GM19324 (cell line): ENCODE measurements at regions not wholly inside any gene's neighbourhood (a gene's known extent, or its start where the extent isn't known, plus 50 kb on each side); places are given as distances from the start of the nearest gene placed in this dataset.

Experiments used
- ATAC-seq: cut with Tn5 transposase; IDR thresholded peaks from one replicate; pipeline ENCODE4 v1.9.1; 2021; ENCODE audit warnings: mild to moderate bottlenecking, moderate library complexity; ENCODE audit not compliant: unreplicated experiment, low FRiP score

DNA sequence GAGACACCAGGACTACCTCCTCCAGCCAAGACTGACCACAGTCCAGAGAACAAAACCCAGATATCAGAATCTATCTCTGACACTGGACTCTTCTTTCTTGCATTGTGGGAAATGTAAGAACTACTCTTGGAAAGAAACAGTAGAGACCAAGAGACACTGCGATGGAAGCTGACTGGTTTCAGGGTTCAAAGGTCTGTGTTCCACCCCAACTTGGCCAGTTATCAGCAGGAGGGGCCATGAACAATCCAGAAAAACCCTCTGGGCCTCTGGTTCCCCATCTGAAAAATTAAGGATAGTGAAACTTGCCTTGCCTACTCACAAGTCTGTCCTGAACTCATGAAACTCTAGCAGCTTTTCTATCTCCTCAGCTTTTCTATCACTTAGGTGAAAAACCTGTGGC lies 166.5 kb downstream of the SUCLG1 start:
- ATAC-seq = no peak

DNA sequence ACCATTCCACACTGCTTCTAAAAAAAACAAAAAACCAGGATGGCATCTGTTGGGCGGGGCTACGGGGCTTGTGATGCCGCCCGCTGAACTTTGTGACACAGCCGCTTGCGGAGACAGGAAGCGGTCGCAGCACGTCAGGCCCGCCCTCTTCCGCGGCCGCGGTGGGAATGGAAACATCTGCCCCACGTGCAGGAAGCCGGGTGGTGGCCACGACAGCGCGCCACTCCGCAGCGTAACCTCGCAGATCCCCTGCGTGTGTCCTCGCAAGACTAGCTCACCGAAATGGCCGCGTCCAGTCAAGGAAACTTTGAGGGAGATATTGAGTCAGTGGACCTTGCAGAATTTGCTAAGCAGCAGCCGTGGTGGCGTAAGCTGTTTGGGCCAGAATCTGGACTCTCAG lies 168.5 kb downstream of the SUCLG1 start:
- no peak for ATAC-seq

DNA sequence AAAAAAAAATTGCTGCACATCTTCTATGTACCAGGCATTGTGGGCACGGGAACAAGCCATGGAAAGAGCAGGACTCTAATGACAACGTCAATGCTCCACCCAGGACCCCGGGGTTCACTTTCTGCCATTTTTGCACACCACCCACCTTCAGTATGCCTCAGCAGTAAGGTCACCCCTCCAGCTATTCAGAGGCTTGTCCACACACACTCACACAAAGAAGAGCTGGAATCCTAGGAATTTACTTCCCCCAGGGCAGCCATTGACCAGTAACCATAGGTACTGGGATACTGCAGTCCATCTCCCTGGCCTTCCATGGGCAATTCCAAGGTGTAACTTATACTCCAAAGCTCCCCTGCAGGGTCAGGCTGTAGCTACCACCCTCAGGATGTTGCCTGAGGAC lies 170.8 kb downstream of the SUCLG1 start:
- ATAC-seq = no peak

DNA sequence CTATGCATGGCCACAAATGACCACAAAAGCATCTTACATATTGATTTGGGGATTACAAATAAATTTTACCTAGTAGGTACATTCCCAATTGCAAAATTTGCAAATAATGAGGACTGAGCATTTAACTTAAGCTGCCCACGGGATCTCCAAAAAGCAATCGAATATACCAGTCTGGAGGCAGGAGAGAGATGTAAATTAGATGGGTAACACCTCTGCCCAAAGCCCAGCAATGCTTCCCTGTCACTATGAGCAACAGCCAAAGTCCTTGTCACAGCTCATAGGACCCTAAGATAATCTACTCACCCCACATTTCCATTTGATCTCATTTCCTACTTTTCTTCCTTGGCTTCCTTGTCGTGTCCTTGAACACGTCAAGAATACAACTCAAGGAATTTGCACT lies 172.2 kb downstream of the SUCLG1 start:
- no peak for ATAC-seq

DNA sequence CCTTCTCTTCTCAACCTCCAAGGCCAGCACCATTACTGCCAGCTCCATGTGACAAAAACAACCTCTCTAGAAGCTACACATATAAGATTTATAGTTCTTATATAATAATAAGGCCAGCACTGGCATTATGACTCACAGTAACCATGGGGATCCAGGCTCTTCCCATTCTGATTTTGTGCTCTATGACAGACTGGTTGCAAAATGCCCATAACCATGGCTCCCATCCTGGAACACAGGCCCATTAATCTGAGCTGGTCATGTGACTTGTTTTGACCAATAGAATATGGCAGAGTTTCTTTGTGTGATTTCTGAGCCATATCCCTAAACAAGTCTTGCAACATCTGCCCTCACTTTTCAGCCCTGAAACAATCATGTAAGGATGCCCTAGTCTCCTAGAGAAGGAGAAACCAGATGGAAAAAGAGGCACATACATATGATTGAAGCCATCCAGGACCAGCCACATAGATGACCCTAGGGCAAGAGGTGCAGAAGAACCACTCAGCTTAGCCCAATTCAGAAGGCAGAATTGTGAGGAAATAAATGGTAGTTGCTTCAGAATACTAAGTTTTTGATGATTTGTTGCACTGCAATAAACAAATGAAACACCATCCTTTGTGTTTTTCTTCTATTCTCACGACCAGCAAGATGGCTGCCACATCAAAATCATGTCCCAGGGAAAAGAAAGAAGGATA lies 173.9 kb downstream of the SUCLG1 start:
- ATAC-seq = no peak

DNA sequence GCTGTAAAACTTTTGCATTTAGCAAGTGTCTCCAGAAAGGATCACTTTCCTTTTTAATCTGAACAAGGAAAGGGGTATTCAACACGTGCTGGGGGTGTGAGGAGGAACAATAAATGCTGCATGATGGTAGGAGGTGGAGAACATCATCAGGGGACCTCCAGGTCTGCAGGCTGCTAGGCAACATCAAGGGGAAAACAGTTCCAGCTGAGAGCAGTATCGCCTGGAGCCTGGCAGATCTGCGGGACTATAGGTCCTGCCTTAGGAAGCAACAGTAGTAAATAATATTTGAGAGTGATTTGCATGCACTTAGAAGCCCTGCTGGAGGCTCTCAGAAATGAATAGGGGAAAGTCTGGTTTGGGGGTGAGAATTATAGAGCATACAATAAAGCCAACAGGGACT lies 175.6 kb downstream of the SUCLG1 start:
- no peak for ATAC-seq

DNA sequence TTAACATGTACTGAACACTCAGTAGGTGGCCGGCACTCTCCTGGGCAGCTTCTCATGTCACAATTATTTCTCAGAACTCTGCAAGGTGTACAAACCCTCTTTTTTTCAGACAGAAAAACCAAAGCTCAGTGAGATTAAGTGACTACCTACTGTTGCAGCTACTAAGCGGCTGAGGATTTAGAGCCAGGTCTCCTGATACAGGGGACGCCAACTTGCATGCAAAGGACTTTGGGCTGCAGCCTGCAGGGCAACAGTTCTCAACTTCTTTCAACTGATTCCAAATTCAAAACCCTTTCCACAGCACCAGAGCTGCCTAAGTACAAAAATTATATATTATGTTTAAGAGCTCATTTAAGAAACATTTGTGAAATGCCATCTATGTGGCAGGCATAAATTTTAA lies 177.6 kb downstream of the SUCLG1 start:
- ATAC-seq = no peak

DNA sequence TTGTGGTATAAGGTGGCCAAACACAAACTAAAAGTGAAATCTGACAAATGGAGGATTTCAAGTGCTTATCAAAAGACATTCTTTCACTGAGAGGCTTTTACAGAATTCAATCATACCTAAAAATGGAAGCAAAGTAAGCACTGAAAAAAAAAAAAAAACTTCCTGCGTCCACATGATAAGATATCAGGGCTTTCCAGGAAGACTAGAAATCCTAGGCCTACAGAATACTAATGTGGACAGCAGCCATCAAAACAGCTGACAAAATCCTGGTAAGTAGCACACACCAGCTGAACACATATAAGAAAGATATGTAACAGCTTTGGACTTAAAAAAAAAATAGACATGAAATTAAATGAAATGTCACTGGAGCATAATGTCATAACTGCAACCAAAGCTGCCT lies 178.2 kb downstream of the SUCLG1 start:
- ATAC-seq = no peak

DNA sequence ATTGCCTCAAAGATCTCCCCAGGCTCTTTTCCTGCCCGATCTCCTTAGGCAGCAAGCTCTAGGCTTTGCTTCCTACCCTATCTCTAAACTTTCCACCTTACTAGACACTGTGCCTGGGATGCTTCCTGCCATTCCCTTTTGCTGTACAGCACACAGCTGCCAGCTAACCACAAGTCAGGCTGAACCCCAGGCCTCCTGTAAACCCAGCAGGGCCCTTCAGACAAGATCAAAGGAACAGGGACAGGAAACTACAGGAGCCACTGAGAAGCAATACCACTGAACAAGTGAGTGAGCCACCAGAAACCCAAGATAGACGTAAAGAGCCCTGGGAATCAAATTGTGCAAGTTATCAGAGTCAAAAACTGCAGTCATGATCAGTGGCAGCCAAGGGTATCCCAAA lies 180.7 kb downstream of the SUCLG1 start:
- ATAC-seq = no peak

DNA sequence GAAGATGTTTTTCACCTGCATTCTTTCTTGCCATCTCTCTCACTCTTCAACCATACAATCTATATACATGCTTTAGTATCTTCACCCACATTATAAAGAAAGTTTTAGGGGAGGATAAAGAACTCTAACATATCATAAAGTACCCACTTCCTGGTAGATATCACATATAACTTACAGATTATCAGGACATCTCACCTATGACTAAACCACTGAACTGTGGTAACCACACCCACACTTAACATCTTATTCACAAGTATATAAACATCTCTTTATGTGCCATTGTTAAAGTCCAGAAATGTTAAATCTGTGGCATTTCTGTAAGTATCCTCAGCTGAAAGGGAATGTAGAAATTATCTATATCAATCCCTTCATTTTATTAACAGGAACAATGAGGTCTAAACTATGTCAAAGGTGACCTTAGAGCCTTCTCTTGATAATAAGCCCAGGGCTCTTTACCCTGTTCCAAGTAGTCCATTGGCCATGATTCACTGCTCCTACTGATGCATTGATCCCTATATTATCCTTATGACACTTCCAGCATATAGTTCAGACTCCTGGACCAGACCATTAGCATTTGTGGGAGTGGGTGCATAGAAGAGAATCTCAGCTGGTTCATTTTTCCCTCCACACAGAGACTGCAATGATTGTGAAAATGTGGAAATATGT lies 182.4 kb downstream of the SUCLG1 start:
- no peak for ATAC-seq

DNA sequence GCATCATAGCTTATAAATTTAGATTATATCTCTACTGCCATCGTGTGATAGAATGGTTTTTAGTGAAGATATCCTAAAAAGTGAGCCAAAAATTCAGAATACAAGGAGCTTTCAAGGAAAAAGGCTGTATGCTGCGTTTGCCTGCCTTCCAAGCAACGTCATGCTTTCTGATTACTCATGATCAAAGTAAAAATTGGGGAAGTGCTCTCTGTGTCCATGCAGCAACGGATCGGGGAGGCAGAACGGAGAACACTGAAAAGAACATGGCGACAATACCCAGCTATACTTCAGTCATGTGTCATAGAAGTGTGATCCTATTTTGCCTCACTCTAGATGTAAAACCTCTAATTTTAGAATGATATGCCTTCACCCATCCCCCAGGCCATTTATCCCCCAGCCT lies 185.7 kb downstream of the SUCLG1 start:
- no peak for ATAC-seq

DNA sequence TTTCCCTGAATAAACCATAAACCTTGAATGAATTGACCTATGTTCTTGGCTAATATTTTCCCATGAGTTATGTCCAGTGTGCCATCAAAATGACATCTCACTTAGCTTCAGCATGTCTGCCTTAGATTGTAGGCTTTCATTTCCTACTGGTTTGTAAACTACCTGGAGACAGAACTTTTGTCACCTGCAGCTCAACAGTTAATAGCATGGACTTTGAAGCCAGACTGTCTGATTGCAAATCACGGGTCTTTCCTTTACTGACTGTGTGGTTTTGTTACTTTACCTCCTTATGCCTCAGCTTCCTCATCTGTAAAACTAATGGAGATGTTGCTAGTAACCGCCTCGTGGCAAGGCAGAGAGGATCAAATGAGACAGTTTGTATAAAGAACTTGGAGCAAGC lies 187.1 kb downstream of the SUCLG1 start:
- ATAC-seq = no peak

DNA sequence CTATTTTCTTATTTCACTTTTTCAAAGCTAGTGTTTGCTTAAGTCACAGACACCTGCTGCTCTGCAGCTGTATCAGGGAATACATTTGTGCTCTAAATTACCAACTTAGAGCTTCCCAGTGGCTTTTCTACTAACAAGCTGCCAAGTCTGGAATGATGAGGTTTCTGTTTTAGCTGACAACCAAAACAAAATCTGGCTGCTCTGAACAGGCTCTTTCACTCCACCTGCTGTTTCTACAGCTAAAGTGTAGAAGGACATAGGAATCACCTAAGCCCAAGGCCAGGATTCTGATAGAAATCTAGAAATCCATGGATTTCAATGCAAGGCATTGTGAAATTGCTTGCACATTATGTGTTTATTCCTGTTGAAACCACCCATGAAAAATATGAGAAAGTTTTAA lies 201.2 kb downstream of the SUCLG1 start:
- ATAC-seq = no peak

DNA sequence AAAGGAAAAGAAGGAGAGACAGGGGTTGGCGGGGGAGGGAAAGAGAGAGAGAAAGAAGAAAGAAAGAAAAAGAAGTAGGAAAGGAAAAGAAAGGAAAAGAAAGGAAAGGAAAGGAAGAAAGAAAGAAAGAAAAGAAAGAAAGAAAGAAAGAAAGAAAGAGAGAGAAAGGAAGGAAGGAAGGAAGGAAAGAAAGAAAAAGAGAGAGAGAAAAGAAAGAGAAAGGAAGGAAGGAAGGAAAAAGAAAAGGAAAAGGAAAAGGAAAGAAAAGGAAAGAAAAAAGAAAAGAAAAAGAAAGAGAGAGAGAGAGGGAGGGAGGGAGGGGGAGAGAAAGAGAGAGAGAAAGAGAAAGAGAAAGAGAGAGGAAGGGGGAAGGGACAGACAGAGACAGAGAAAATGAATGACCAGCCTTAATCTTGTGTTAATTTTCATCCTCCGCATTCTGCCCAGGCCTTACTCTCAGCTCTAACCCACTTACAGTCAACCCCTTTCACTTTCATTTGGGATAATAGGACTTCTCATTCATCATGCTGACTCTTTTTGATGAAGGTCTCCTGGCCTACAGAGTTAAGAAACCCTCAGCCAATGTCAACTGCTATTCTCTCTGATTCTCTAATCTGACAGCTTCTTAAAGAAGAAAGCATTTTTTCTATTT lies 207.3 kb downstream of the SUCLG1 start:
- no peak for ATAC-seq

DNA sequence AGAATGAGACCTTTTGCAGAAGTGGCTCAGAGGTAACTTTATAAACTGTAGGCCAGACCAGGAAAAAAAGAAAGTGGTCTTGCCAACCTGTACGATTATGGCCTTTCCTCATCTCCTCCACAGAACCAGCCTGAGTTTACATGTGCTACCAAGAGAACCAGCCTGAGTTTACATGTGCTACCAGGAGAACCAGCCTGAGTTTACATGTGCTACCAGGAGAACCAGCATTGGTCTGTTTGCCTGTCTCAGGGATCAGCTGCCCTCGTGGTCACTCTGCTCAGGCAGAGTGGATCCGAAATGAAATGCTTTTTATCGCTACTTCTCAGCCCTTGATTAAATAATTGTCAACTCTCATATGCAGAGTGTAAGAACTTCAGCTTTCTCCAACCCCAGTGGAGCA lies 209.9 kb downstream of the SUCLG1 start:
- no peak for ATAC-seq

DNA sequence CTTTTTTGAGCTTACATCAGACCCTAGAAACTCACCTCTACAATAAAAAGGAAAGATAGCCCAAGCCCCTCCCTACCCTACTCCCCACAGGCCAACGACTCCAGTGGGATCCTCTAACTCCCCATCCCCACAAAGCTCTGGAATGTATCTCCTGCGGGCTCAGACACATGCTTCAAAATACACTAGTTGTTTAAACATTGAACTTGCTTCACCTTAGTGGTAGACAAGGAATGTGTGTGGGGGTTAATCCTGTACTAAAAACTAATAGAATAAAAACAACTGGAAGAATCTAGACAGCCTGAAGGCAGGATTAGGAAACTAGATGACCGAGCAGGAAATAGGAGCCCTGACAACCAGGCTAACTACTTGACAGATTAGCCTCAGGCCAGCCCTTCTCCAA lies 211.5 kb downstream of the SUCLG1 start:
- ATAC-seq = no peak

DNA sequence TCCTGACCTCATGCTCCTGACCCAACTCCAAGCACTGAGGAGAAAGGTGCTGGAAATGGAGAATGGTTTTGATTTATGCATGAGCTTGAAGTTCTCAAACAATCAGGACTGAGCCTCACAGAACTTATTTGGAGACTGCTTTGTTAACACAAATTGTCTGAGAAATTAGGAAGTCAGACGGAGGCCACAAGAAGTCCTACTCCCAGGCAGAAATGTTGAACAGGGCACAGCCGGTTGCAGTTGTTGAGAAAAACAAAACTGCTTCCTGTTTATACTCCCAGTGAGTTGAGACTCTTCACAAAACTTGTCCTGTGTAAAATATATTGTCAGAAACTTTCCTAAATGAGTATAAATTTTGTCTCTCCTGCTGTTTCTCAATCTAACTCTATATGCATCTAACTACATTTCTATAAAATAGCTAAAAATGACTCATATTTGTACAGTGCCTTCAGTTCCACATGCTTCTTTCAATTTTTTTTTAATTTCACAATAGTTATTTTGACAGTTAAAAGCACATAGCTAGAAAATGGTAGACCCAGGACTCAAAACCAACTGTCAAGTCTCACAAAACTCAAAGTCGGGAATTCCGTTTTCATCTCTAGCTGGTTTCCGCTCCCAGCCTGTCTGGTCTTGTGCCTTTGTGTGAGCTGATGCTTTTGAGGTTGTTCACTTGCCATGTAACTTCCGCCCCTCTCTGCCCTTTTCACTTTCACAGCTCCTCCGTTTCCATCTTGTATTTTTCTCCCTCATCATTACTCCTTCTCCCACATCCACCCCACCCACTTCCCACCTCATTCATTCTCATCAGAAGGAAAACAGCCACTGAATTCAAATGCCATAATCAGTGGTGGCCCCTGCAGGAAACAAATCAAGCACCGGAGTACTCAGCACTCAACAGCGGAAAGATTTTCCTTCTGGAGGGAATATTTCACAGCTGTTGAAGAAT lies 215.0 kb downstream of the SUCLG1 start:
- no peak for ATAC-seq

DNA sequence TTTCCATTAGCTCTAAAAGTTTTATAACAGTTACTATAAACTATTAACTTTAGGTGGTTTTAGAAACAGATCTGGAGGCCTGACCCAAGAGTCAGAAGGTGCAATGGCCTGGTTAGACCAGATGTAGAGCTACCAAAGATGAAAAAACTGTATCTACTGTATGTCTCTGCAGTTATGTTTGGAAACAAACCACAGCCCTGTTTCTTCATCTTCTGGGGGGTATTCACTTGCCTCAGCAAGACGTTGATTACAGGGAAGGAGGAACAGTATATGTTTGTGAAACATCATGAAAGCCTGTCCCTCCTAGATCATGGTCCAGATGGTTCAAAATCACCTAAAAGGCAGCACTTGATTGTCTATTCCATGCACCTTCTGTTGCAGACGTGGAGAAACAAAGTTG lies 220.2 kb downstream of the SUCLG1 start:
- no peak for ATAC-seq

DNA sequence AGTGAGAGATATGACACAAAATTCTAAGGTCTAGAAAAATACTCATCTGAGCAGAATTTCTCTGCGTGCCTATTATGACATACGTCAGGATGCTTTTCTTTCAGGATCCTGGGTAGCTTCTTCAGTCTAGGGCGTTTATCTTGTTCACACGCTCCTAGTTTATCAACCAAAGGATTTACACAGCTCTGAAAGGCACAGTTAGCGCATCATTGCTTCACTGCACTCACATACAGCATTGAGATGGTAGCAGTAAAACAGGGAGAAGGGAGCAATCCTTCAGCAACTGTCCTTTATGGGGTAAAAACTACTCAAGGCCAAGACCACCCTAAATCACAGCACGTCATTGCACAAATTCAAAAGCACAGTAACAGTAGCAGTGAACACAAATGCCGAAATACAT lies 222.8 kb downstream of the SUCLG1 start:
- no peak for ATAC-seq

DNA sequence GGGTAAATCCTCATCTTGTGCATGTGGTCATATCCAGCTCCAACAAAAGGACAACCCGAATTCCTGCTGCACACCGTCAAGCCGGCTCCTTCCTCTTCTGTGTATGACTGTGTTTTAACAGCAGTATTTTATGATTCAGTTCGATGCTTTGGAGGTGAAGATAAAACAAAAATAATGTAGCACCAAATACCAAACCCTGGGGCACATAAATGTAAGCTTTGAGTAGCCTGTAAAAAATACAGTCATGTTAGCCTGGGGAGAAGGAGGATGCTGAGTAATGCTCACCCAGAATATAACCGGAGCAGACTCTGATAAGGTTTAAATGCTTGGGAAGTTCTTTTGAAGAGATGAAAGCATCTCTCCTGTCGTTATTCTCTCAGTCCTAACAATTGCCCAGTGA lies 225.0 kb downstream of the SUCLG1 start:
- no peak for ATAC-seq

DNA sequence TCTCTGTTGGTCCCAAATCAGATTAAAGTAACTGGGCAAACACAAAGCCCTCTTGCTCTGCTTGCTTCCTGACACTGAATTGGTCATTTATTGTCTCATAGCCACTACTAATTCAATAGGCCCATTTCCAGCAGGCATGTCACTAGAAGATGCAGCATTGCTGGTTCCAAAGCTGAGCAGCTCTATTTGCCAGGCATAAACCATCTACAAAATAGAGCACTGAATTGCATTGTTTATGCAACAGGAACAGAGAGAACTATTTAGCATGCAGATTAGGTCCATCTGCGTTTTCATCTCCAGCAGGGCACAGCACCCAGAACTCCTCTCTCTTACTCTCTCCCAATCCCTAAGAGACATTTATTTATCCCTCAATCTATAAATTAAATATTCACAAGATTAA lies 227.6 kb downstream of the SUCLG1 start:
- ATAC-seq = no peak
